ENCODE measurements at regions not wholly inside any gene's neighbourhood (a gene's known extent, or its start where the extent isn't known, plus 50 kb on each side); places are given as distances from the start of the nearest gene placed in this dataset.

GRCh38 chr2:186984481-186984880 lies 135.5 kb upstream of the ZSWIM2 start:
- DNase-seq (ENCODE audit: extremely low read depth in 1 of 4, low spot score in 3 of 4) (no peak), ATAC-seq (no peak), FAIRE-seq (no peak)
- BruUV-seq (replicated peaks), result no TSS peak
- Histone ChIP-seq H3K4me1 (replicated peaks in 1 of 2; ENCODE audit: control insufficient read depth in 2 of 2, insufficient read depth in 2 of 2, low read length in 2 of 2) (no peaks in the 10 kb centered on the region), H3K4me2 (ENCODE audit: insufficient read depth, low read length) (no peak overlapping the region), H3K27ac (ENCODE audit: extremely low read depth, low read depth, low read length) (no peak overlapping the region), H2AFZ (ENCODE audit: low read depth, low read length) (no peak overlapping the region), H3K4me3 (no peak overlapping the region), H3K27me3 (ENCODE audit: control insufficient read depth in 2 of 2, insufficient read depth in 2 of 2, low read length in 2 of 2) (no peaks in the 10 kb centered on the region), H3K36me3 (ENCODE audit: control insufficient read depth, insufficient read depth, low read length) (no peaks in the 10 kb centered on the region), H4K20me1 (replicated peaks; ENCODE audit: control insufficient read depth, insufficient read depth, low read length) (no peaks in the 10 kb centered on the region), H3K79me2 (ENCODE audit: control insufficient read depth, insufficient read depth, low read length) (no peaks in the 10 kb centered on the region), H3K9me1 (ENCODE audit: control insufficient read depth, insufficient read depth, low read length) (no peaks in the 10 kb centered on the region), H3K9ac (ENCODE audit: insufficient read depth in 1 of 2, low read depth in 2 of 2, low read length in 2 of 2) (no peak overlapping the region), H3K9me3 (replicated peaks; ENCODE audit: control insufficient read depth, insufficient read depth, low read depth, low read length) (no peaks in the 10 kb centered on the region; the same call in 1 of the 2 replicates)
- 41% methylated on average over 3 of the region's 3 CpGs for WGBS (ENCODE audit: insufficient coverage, low coverage, missing lambda C conversion rate)
- TF ChIP-seq ZBTB17 (CRISPR knock-in tag; IDR thresholded peaks at IDR 0.05) (no peak), CSDE1 (IDR thresholded peaks at IDR 0.05) (no peak), NR2C2 (CRISPR knock-in tag; IDR thresholded peaks at IDR 0.05) (no peak), NR2C2 (tag; IDR thresholded peaks at IDR 0.05) (no peak), SIX5 (IDR thresholded peaks at IDR 0.05; ENCODE audit: borderline replicate concordance in 1 of 2, insufficient read depth in 1 of 2, low read depth in 1 of 2, low read length in 2 of 2) (no peak), ZNF764 (CRISPR knock-in tag; IDR thresholded peaks at IDR 0.05; ENCODE audit: low read depth) (no peak), LEF1 (IDR thresholded peaks at IDR 0.05) (no peak), XRCC5 (IDR thresholded peaks at IDR 0.05; ENCODE audit: low read depth, low read length) (no peak), ZNF354B (CRISPR knock-in tag; IDR thresholded peaks at IDR 0.05) (no peak), CBFA2T2 (conservative IDR thresholded peaks at IDR 0.05) (no peak), KLF16 (IDR thresholded peaks at IDR 0.05) (no peak), CHD7 (IDR thresholded peaks at IDR 0.05; ENCODE audit: low read depth, low read length) (no peak), DNMT1 (IDR thresholded peaks at IDR 0.05) (no peak)
- intact Hi-C loops (cut with micrococcal nuclease), result no loop called here
- CTCF ChIA-PET (ENCODE audit: low intra/inter-chr PET ratio), result no interaction called here
- in situ Hi-C loops (cut with MboI), result no loop called here
- POLR2A ChIA-PET, result interaction anchor here (0.5 to 0.6 kb wide), 2 partner anchors 13 to 299 kb away, joined by 3 read pairs; no protein-coding TSS in a partner anchor

Data from K562 (cell line).